Lower lobe of right lung (tissue), 2 donors: ENCODE measurements at regions not wholly inside any gene's neighbourhood (a gene's known extent, or its start where the extent isn't known, plus 50 kb on each side); places are given as distances from the start of the nearest gene placed in this dataset.

ENCODE experiments used
- ATAC-seq, 2 donors: fragments of 200-7000 bp; cut with Tn5 transposase; one replicate each; pipeline ENCODE4 v1.9.1; 2020 to 2022; ENCODE audit warnings: mild to moderate bottlenecking in 2 of 2, moderate library complexity in 2 of 2
- DNase-seq: peaks from one replicate; pipeline ENCODE4 v3.0.0-alpha.2; 2020
- H3K27ac ChIP-seq: fragments of 200-600 bp; one replicate; pipeline ENCODE4 v1.8.0; 2022
- H3K27me3 ChIP-seq: fragments of 200-600 bp; one replicate; pipeline ENCODE4 v1.8.0; 2022; ENCODE audit warnings: low read depth
- H3K36me3 ChIP-seq: fragments of 200-600 bp; one replicate; pipeline ENCODE4 v1.8.0; 2022; ENCODE audit warnings: mild to moderate bottlenecking
- H3K4me1 ChIP-seq: fragments of 200-600 bp; one replicate; pipeline ENCODE4 v1.8.0; 2022
- H3K4me3 ChIP-seq: fragments of 200-600 bp; one replicate; pipeline ENCODE4 v1.8.0; 2022; ENCODE audit warnings: mild to moderate bottlenecking
- H3K9me3 ChIP-seq: fragments of 200-600 bp; one replicate; pipeline ENCODE4 v1.8.0; 2022
- CTCF ChIP-seq: fragments of 200-600 bp; IDR thresholded peaks from one replicate; pipeline ENCODE4 v1.8.0; 2022; ENCODE audit warnings: antibody characterized with exemption, mild to moderate bottlenecking
- intact Hi-C: fragments of 100-400 bp; cut with DNase I; formaldehyde crosslinking; loops from one replicate; pipeline ENCODE4 v1.11.0; 2022
- donor health status: DM: no; HTN: yes; CAD: no; lungs with severe emphysema.

GRCh38 chr10:130568246-130568645 is 432.1 kb downstream of the GLRX3 start:
- Histone ChIP-seq H3K27me3 (no peaks in the 10 kb centered on the region), H3K4me1 (no peaks in the 10 kb centered on the region), H3K27ac (no peak overlapping the region), H3K9me3 (no peaks in the 10 kb centered on the region), H3K4me3 (no peak overlapping the region), H3K36me3 (no peaks in the 10 kb centered on the region)
- intact Hi-C loops, result no loop called here
- ATAC-seq, result no peak
- DNase-seq, result peak; percentile 32
- no peak for TF ChIP-seq CTCF

GRCh38 chr10:130570074-130570473 is 433.9 kb downstream of the GLRX3 start:
- TF ChIP-seq CTCF, result no peak
- H3K4me1 ChIP-seq, result no peaks in the 10 kb centered on the region
- H3K4me3 ChIP-seq, result no peak overlapping the region
- intact Hi-C loops, result no loop called here
- H3K27ac ChIP-seq, result no peak overlapping the region
- ATAC-seq, result peak in 1 of 2 donors; percentile 25
- no peaks in the 10 kb centered on the region for H3K27me3 ChIP-seq
- no peaks in the 10 kb centered on the region for H3K36me3 ChIP-seq
- H3K9me3 ChIP-seq, result no peaks in the 10 kb centered on the region
- no peak for DNase-seq

DNA sequence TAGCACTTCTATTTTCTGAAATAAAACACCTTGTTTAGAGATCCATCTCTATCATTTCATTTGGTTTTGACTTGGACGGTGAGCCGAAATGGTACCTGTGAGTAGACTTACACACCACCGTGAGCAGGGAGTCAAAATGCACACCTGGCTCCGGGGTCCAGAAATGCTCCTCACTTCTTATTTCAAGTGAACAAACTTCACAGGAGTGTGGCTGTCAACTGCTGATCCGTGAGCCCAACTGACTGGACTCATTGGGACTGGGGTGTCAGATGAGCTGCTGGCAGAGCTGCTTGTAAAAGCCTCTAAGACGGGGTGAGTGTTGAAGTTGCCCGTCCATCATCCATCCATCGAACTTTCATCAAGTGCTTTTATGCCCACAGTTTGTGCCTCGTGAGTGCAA is 435.5 kb downstream of the GLRX3 start:
- no peak for DNase-seq

GRCh38 chr10:130573446-130573845 is 437.3 kb downstream of the GLRX3 start:
- no peaks in the 10 kb centered on the region for H3K4me1 ChIP-seq
- intact Hi-C loops, result no loop called here
- ATAC-seq, result no peak
- DNase-seq, result no peak
- no peak for TF ChIP-seq CTCF
- no peaks in the 10 kb centered on the region for H3K9me3 ChIP-seq
- H3K4me3 ChIP-seq, result no peak overlapping the region
- H3K27me3 ChIP-seq, result no peaks in the 10 kb centered on the region
- no peaks in the 10 kb centered on the region for H3K36me3 ChIP-seq
- no peak overlapping the region for H3K27ac ChIP-seq

More for the DNA sequence above, 435.5 kb downstream of the GLRX3 start:
- no peaks in the 10 kb centered on the region for H3K27me3 ChIP-seq
- intact Hi-C loops, result no loop called here
- no peak overlapping the region for H3K27ac ChIP-seq
- TF ChIP-seq CTCF, result no peak
- no peak for ATAC-seq
- no peak overlapping the region for H3K4me3 ChIP-seq
- H3K9me3 ChIP-seq, result no peaks in the 10 kb centered on the region
- no peaks in the 10 kb centered on the region for H3K36me3 ChIP-seq
- H3K4me1 ChIP-seq, result no peaks in the 10 kb centered on the region

DNA sequence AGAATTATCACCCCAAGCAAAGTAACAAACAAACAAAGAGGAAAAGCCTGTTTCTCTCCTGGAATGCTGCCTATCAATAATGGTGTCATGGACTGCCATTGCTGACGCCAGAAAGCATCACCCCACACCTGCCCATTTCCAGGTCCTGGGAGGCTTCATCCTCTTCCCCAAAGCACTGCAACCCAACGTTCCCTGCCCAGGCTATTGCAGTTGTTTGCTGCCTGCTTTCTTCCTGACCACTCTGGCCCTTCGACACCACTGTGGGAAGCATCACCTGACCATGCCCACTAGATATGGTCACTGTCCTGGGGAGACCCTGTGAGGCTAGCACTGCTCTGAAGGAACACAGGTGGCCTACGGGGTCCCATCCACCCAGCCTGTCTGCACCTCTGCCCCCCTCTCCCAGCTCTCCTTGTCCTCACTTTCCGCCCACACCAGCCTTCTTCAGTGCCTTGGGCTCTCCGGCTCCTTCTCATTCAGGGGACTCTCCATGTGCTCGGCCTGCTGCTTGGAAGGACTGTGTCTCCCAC is 439.6 kb downstream of the GLRX3 start:
- TF ChIP-seq CTCF, result no peak
- H3K36me3 ChIP-seq, result no peaks in the 10 kb centered on the region
- ATAC-seq (no peak), DNase-seq (no peak)
- H3K9me3 ChIP-seq, result no peaks in the 10 kb centered on the region
- H3K4me1 ChIP-seq, result no peaks in the 10 kb centered on the region
- H3K4me3 ChIP-seq, result no peak overlapping the region
- H3K27me3 ChIP-seq, result no peaks in the 10 kb centered on the region
- no peak overlapping the region for H3K27ac ChIP-seq
- intact Hi-C loops, result no loop called here

- TF ChIP-seq CTCF, result no peak
- Histone ChIP-seq H3K4me3 (no peak overlapping the region), H3K36me3 (no peaks in the 10 kb centered on the region), H3K4me1 (no peaks in the 10 kb centered on the region), H3K27ac (no peak overlapping the region), H3K9me3 (no peaks in the 10 kb centered on the region), H3K27me3 (no peaks in the 10 kb centered on the region)
- ATAC-seq (no peak), DNase-seq (no peak)
- intact Hi-C loops, result no loop called here
Measured at GRCh38 chr10:130576427-130576826, 440.2 kb downstream of the GLRX3 start.
